ENCODE measurements at regions not wholly inside any gene's neighbourhood (a gene's known extent, or its start where the extent isn't known, plus 50 kb on each side); places are given as distances from the start of the nearest gene placed in this dataset.

DNA sequence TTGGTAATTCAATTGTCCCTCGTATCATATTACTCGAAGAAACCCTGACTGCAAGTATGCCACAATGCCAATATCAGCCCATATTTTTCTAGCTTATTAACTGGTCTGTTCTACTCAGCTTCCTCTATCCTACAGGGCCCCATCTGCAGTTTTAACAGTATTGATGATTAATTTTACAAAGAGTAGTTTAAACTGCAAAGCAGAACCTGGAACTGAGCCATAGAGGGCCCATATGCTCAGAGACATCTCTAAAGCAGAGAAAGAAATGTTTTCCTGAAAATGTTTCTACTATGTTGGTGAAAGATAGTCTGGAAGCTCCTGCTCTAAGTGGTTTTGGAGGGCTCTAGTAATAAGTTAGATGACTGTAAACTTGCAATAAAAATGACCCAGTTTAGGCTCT, 259.4 kb upstream of the CENPE start:
- Mint-ChIP-seq H3K36me3 (ENCODE audit: low read depth, unreplicated experiment) (no peaks in the 10 kb centered on the region), H3K4me3 (ENCODE audit: unreplicated experiment) (no peak overlapping the region), H3K9me3 (ENCODE audit: unreplicated experiment) (no peaks in the 10 kb centered on the region), H3K4me1 (ENCODE audit: unreplicated experiment) (no peaks in the 10 kb centered on the region), H3K27me3 (ENCODE audit: unreplicated experiment) (no peaks in the 10 kb centered on the region), H3K27ac (ENCODE audit: unreplicated experiment) (no peak overlapping the region)
- DNase-seq (ENCODE audit: low spot score), result no peak
- TF ChIP-seq, protein P1, sequence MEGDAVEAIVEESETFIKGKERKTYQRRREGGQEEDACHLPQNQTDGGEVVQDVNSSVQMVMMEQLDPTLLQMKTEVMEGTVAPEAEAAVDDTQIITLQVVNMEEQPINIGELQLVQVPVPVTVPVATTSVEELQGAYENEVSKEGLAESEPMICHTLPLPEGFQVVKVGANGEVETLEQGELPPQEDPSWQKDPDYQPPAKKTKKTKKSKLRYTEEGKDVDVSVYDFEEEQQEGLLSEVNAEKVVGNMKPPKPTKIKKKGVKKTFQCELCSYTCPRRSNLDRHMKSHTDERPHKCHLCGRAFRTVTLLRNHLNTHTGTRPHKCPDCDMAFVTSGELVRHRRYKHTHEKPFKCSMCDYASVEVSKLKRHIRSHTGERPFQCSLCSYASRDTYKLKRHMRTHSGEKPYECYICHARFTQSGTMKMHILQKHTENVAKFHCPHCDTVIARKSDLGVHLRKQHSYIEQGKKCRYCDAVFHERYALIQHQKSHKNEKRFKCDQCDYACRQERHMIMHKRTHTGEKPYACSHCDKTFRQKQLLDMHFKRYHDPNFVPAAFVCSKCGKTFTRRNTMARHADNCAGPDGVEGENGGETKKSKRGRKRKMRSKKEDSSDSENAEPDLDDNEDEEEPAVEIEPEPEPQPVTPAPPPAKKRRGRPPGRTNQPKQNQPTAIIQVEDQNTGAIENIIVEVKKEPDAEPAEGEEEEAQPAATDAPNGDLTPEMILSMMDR (IDR thresholded peaks at IDR 0.05; ENCODE audit: unreplicated experiment), result no peak

DNA sequence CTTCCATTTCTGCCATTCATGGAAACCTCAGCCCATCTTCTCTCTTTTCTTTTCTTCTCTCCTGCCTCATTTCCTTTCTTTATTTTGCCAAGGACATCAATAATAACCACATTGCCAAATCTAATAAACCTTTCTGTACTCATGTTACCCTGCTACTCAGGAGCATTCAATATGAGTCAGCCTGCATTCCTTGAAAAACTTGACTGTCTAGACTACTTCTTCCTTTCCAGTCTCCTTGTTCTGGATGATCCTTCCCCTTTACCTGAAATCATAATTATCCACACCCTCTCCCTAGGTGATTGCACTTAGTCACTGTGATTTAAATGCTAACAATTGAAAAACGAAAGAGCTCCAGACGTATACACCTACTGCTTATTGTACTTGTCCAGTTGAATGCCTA, 253.2 kb upstream of the CENPE start:
- no peak for DNase-seq (ENCODE audit: low spot score)
- TF ChIP-seq, protein P1 (IDR thresholded peaks at IDR 0.05; ENCODE audit: unreplicated experiment), result no peak
- H3K9me3 Mint-ChIP-seq (ENCODE audit: unreplicated experiment), result no peaks in the 10 kb centered on the region
- H3K27ac Mint-ChIP-seq (ENCODE audit: unreplicated experiment), result no peak overlapping the region
- no peaks in the 10 kb centered on the region for H3K27me3 Mint-ChIP-seq (ENCODE audit: unreplicated experiment)
- H3K4me3 Mint-ChIP-seq (ENCODE audit: unreplicated experiment), result no peak overlapping the region
- H3K36me3 Mint-ChIP-seq (ENCODE audit: low read depth, unreplicated experiment), result no peaks in the 10 kb centered on the region
- no peaks in the 10 kb centered on the region for H3K4me1 Mint-ChIP-seq (ENCODE audit: unreplicated experiment)

DNA sequence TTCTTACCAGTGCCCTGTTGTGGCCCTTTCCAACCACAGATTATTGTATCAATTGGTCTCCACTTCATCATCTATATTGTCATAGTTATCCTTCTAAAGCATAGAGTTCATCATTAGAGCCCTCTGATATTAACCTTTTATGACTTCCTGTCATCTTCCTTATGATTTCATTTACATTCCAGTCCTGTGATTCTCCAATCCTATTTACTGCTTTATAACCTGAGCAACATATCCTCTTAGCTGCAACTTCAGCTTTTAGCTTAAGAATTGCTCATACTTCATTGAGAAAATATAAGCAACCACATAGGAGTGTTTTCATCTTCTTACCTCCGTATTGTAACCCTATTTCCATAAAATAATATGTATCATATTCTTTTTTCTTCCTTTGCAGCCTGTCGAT, 252.6 kb upstream of the CENPE start:
- Mint-ChIP-seq H3K9me3 (ENCODE audit: unreplicated experiment) (no peaks in the 10 kb centered on the region), H3K27me3 (ENCODE audit: unreplicated experiment) (no peaks in the 10 kb centered on the region), H3K4me1 (ENCODE audit: unreplicated experiment) (no peaks in the 10 kb centered on the region), H3K36me3 (ENCODE audit: low read depth, unreplicated experiment) (no peaks in the 10 kb centered on the region), H3K4me3 (ENCODE audit: unreplicated experiment) (no peak overlapping the region), H3K27ac (ENCODE audit: unreplicated experiment) (no peak overlapping the region)
- TF ChIP-seq, protein P1 (IDR thresholded peaks at IDR 0.05; ENCODE audit: unreplicated experiment), result no peak
- DNase-seq (ENCODE audit: low spot score), result no peak

DNA sequence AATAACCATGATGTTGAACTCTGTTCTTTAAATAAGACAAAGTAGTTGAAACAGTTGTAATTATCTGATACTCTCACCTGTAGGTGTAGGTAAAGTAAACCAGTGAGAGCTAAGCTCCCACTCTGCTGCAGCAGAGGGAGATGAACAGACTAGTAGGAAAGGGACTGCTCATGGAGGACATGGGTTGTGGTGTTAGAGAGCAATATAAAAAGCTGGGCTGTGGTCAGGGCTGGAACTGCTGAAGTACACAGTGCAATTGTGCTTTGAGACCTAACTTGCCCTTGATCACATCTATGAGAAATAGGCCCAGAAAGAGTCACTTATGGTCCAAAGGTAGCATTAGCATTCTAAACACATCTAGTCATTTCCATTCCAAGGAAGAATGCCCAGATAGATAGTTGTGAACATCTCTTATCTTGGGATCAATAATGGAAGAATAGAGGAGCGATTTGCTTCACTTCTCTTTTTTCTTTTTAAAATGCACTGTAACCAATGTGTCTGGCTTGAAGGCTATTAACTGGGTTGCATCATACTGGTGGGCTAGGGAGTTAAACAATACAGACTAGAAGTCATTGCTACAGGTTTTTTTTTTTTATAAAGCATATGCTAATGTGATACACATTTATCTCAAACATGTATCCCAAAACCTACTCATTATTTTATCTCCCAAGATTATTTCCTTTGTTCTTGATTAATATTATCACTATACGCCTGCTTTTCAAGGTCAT, 251.3 kb upstream of the CENPE start:
- Mint-ChIP-seq H3K36me3 (ENCODE audit: low read depth, unreplicated experiment) (no peaks in the 10 kb centered on the region), H3K4me3 (ENCODE audit: unreplicated experiment) (no peak overlapping the region), H3K27me3 (ENCODE audit: unreplicated experiment) (no peaks in the 10 kb centered on the region), H3K27ac (ENCODE audit: unreplicated experiment) (no peak overlapping the region), H3K4me1 (ENCODE audit: unreplicated experiment) (no peaks in the 10 kb centered on the region), H3K9me3 (ENCODE audit: unreplicated experiment) (no peaks in the 10 kb centered on the region)
- TF ChIP-seq, protein P1 (IDR thresholded peaks at IDR 0.05; ENCODE audit: unreplicated experiment), result no peak
- DNase-seq (ENCODE audit: low spot score), result no peak

DNA sequence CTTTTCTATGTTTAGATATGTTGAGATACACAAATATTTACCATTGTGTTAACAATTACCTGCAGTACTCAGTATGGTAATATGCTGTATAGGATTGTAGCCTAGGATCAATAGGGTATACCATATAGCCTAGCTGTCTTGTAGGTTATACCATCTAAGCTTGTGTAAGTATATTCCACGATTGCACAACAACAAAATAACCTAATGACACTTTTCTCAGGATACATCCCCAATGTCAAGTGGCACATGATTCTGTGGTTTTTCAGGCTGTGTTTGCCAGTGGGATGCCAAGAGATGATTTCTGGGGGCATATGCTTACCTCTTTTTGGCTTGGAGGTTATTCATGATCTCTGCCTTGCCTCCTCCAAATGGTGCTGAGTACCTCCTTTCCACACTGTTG, 247.2 kb upstream of the CENPE start:
- Mint-ChIP-seq H3K27ac (ENCODE audit: unreplicated experiment) (no peak overlapping the region), H3K4me1 (ENCODE audit: unreplicated experiment) (no peaks in the 10 kb centered on the region), H3K9me3 (ENCODE audit: unreplicated experiment) (no peaks in the 10 kb centered on the region), H3K27me3 (ENCODE audit: unreplicated experiment) (no peaks in the 10 kb centered on the region), H3K36me3 (ENCODE audit: low read depth, unreplicated experiment) (no peaks in the 10 kb centered on the region), H3K4me3 (ENCODE audit: unreplicated experiment) (no peak overlapping the region)
- DNase-seq (ENCODE audit: low spot score), result no peak
- TF ChIP-seq, protein P1 (IDR thresholded peaks at IDR 0.05; ENCODE audit: unreplicated experiment), result no peak

Measured in endothelial cell (in vitro differentiated cells).